Heart right ventricle (tissue), 16 donors: ENCODE measurements at regions not wholly inside any gene's neighbourhood (a gene's known extent, or its start where the extent isn't known, plus 50 kb on each side); places are given as distances from the start of the nearest gene placed in this dataset.

Source experiments
- ATAC-seq, 8 donors: fragments of 200-7000 bp; cut with Tn5 transposase; one replicate each; pipeline ENCODE4 v1.9.1; 2020; ENCODE audit warnings: mild to moderate bottlenecking in 8 of 8, moderate library complexity in 8 of 8, moderate number of reproducible peaks in 1 of 8
- DNase-seq, 2 donors: peaks; one replicate each; pipeline ENCODE4 v3.0.0-alpha.2; 2020
- H3K27ac ChIP-seq, 10 donors: fragments of 200-600 bp; sonication (generic) in 2 of 10; one replicate each; pipeline versions ENCODE4 v1.5.0 to v1.8.0; 2020 to 2022; ENCODE audit warnings: mild to moderate bottlenecking in 3 of 10
- H3K27me3 ChIP-seq, 7 donors: fragments of 200-600 bp; one replicate each; pipeline ENCODE4 v1.8.0; 2021 to 2022; ENCODE audit warnings: mild to moderate bottlenecking in 2 of 7
- H3K36me3 ChIP-seq, 9 donors: fragments of 200-600 bp; sonication (generic) in 1 of 9; one replicate each; pipeline versions ENCODE4 v1.5.0 to v1.8.0; 2020 to 2022; ENCODE audit warnings: mild to moderate bottlenecking in 2 of 9
- H3K4me1 ChIP-seq, 9 donors: fragments of 200-600 bp; sonication (generic) in 1 of 9; one replicate each; pipeline versions ENCODE4 v1.5.0 to v1.8.0; 2020 to 2022; ENCODE audit warnings: mild to moderate bottlenecking in 4 of 9
- H3K4me3 ChIP-seq, 10 donors: fragments of 200-600 bp; sonication (generic) in 2 of 10; one replicate each; pipeline versions ENCODE4 v1.5.0 to v1.8.0; 2020 to 2022; ENCODE audit warnings: mild to moderate bottlenecking in 7 of 10, moderate library complexity in 2 of 10
- H3K9me3 ChIP-seq, 11 donors: fragments of 200-600 bp in 10 of 11; sonication (generic) in 2 of 11; one replicate each; pipeline versions ENCODE4 v1.5.0 to v1.8.0; 2013 to 2022; ENCODE audit warnings: mild to moderate bottlenecking in 2 of 11, control low read depth in 1 of 11, moderate library complexity in 1 of 11
- CTCF ChIP-seq, 9 donors: fragments of 200-600 bp; sonication (generic) in 2 of 9; IDR thresholded peaks; one replicate each; pipeline versions ENCODE4 v1.5.0 to v1.8.0; 2021 to 2022; ENCODE audit warnings: antibody characterized with exemption in 9 of 9, mild to moderate bottlenecking in 5 of 9, moderate library complexity in 1 of 9
- WGBS, 2 donors: extraction: QIAGEN DNeasy Blood & Tissue Kit; methylation state at CpG; one replicate each; pipeline ENCODE4 v1.1.7; 2013; ENCODE audit warnings: inconsistent platforms in 1 of 2; 5-methylcytosine and 5-hydroxymethylcytosine counted together
- intact Hi-C, 10 donors: fragments of 100-400 bp; cut with DNase I; formaldehyde crosslinking; loops; one replicate each; pipeline versions ENCODE4 v1.11.1 to v1.14.2; 2022
- donor health status: Arrhythmogenic right ventricular cardiomyopathy.
- donor health status: ischemic (EF 13 %, LVEDD 7.1; RV severe dilation, severe dysfunction).
- donor health status: healthy with polysubstance abuse.
- donor health status: DM: no; HTN: yes; CAD: no.
- donor health status: DM: no; HTN: no; CAD: no.
- donor health status: ischemic (EF 25% LVEDD 6.9; RV normal size, moderate dysfunction).
- donor health status: ischemic (EF 25% LVEDD 5.7; RV mildly dilated, moderate dysfunction).
- donor health status: healthy.
- donor health status: DM: yes; HTN: yes; CAD: no.
- donor health status: Ischemic cardiomyopathy.
- donor health status: ischemic (EF 35%, LVEDD 5.7; RV mildly dilated, moderate dysfunction).
- donor health status: nonischemic (EF 11% LVEDD 7.7; RV severe dilation, severe dysfunction).
- donor health status: DM: yes; HTN: yes; CAD: no.
- donor health status: PGD.
- donor health status: ischemic (EF 29% LVEDD 5.4; RV normal size, mild dysfunction).
- donor health status: nonischemic (EF 23%, LVEDD 6.1; RV moderate dilation, normal function).

- 70 to 88% methylated on average over 3 of the region's 3 CpGs for WGBS, 2 donors
- Histone ChIP-seq H3K4me1 (peaks cover 0 to 33% (median 24%) of the 10 kb centered on the region in 9 donors), H3K4me3 (no peak overlapping the region), H3K27me3 (no peaks in the 10 kb centered on the region), H3K36me3 (peaks cover 0 to 48% (median 0%) of the 10 kb centered on the region in 9 donors), H3K9me3 (no peaks in the 10 kb centered on the region), H3K27ac (no peak overlapping the region)
- intact Hi-C loops: loop anchor here in 2 of 10 donors (5.0 to 10.0 kb wide), 2 partner anchors 41 to 1872 kb away; no protein-coding TSS in a partner anchor
- peak in 3 of 8 donors; percentile 24 to 31 (median 30) for ATAC-seq
- TF ChIP-seq CTCF (IDR thresholded peaks at IDR 0.05): no peak
- DNase-seq: no peak
Measured at GRCh38 chr9:109926421-109926869, 146.4 kb downstream of the PALM2AKAP2 start.

GRCh38 chr9:109931623-109932022 lies 151.6 kb downstream of the PALM2AKAP2 start:
- Histone ChIP-seq H3K27ac (no peak overlapping the region), H3K36me3 (peaks cover 0 to 21% (median 0%) of the 10 kb centered on the region in 9 donors), H3K9me3 (no peaks in the 10 kb centered on the region), H3K27me3 (no peaks in the 10 kb centered on the region), H3K4me1 (peaks cover 0 to 21% (median 2%) of the 10 kb centered on the region in 9 donors), H3K4me3 (no peak overlapping the region)
- no peak for ATAC-seq
- no peak for DNase-seq
- 94 to 96% methylated on average over 7 of the region's 7 CpGs for WGBS, 2 donors
- no peak for TF ChIP-seq CTCF (IDR thresholded peaks at IDR 0.05)
- intact Hi-C loops: no loop called here

- peaks cover 0 to 18% (median 0%) of the 10 kb centered on the region in 9 donors for H3K36me3 ChIP-seq
- no peaks in the 10 kb centered on the region for H3K27me3 ChIP-seq
- 73 to 77% methylated on average over 5 of the region's 5 CpGs for WGBS, 2 donors
- no peak for TF ChIP-seq CTCF (IDR thresholded peaks at IDR 0.05)
- H3K4me1 ChIP-seq: peaks cover 0 to 17% (median 0%) of the 10 kb centered on the region in 9 donors
- ATAC-seq: peak in 2 of 8 donors; percentile 17 to 24
- peak overlapping the region in 3 of 10 donors; percentile 6 to 52 (median 39) for H3K27ac ChIP-seq
- H3K9me3 ChIP-seq: no peaks in the 10 kb centered on the region
- intact Hi-C loops: no loop called here
- no peak overlapping the region for H3K4me3 ChIP-seq
- no peak for DNase-seq
Measured at GRCh38 chr9:109934136-109934856, 154.3 kb downstream of the PALM2AKAP2 start.

- DNase-seq (no peak), ATAC-seq (peak in 4 of 8 donors; percentile 20 to 59 (median 50))
- no peak overlapping the region for H3K4me3 ChIP-seq
- WGBS, 2 donors: 75% methylated on average over 4 of the region's 4 CpGs
- intact Hi-C loops: no loop called here
- no peak for TF ChIP-seq CTCF (IDR thresholded peaks at IDR 0.05)
- peak overlapping the region in 3 of 10 donors; percentile 6 to 52 (median 39) for H3K27ac ChIP-seq
- no peaks in the 10 kb centered on the region for H3K27me3 ChIP-seq
- no peaks in the 10 kb centered on the region for H3K9me3 ChIP-seq
- H3K4me1 ChIP-seq: peaks cover 0 to 17% (median 0%) of the 10 kb centered on the region in 9 donors
- peaks cover 0 to 17% (median 0%) of the 10 kb centered on the region in 9 donors for H3K36me3 ChIP-seq
Measured at GRCh38 chr9:109934857-109935215, 154.8 kb downstream of the PALM2AKAP2 start.
